GM23248 (cell line): ENCODE measurements at regions not wholly inside any gene's neighbourhood (a gene's known extent, or its start where the extent isn't known, plus 50 kb on each side); places are given as distances from the start of the nearest gene placed in this dataset.
"Not testable (repeated sequence)": the region's sequence is repeated elsewhere in the genome, so short reads cannot be mapped to it uniquely, and the experiment has no call there.

ENCODE experiments used
- DNase-seq: peaks from one replicate; pipeline ENCODE4 v3.0.0-alpha.2; 2015
- H2AFZ ChIP-seq: fragments of 200-600 bp; sonication (generic); 2 replicates; pipeline ENCODE4 v1.6.1; 2016; ENCODE audit warnings: antibody characterized with exemption
- H3F3A ChIP-seq: fragments of 200-600 bp; sonication (generic); 2 replicates; pipeline ENCODE4 v1.6.1; 2016; ENCODE audit warnings: mild to moderate bottlenecking, antibody characterized with exemption, mixed run types; ENCODE audit not compliant: insufficient read depth
- H3K27ac ChIP-seq: fragments of 200-600 bp; sonication (generic); 2 replicates; pipeline ENCODE4 v1.5.1; 2016; ENCODE audit warnings: mild to moderate bottlenecking
- H3K27me3 ChIP-seq: fragments of 200-600 bp; sonication (generic); replicated peaks from 2 replicates; pipeline ENCODE4 v1.6.1; 2016; ENCODE audit warnings: mild to moderate bottlenecking; ENCODE audit not compliant: insufficient read depth
- H3K36me3 ChIP-seq: fragments of 200-600 bp; sonication (generic); 2 replicates; pipeline ENCODE4 v1.6.1; 2016; ENCODE audit warnings: low read depth, mild to moderate bottlenecking
- H3K4me1 ChIP-seq: fragments of 200-600 bp; sonication (generic); 2 replicates; pipeline ENCODE4 v1.6.1; 2016; ENCODE audit warnings: mild to moderate bottlenecking; ENCODE audit not compliant: insufficient read depth
- H3K4me2 ChIP-seq: fragments of 200-600 bp; sonication (generic); one replicate; pipeline ENCODE4 v1.6.1; 2016; ENCODE audit warnings: mild to moderate bottlenecking; ENCODE audit not compliant: unreplicated experiment
- H3K4me3 ChIP-seq: fragments of 200-600 bp; sonication (generic); 2 replicates; pipeline ENCODE4 v1.5.1; 2016; ENCODE audit warnings: mild to moderate bottlenecking
- H3K79me2 ChIP-seq: fragments of 200-600 bp; sonication (generic); 2 replicates; pipeline ENCODE4 v1.6.1; 2016; ENCODE audit warnings: mild to moderate bottlenecking; ENCODE audit not compliant: insufficient read depth
- H3K9ac ChIP-seq: fragments of 200-600 bp; sonication (generic); 2 replicates; pipeline ENCODE4 v1.6.1; 2016; ENCODE audit warnings: mild to moderate bottlenecking
- H3K9me2 ChIP-seq: fragments of 200-600 bp; sonication (generic); 2 replicates; pipeline ENCODE4 v1.6.1; 2016; ENCODE audit warnings: mixed run types, mild to moderate bottlenecking, moderate library complexity; ENCODE audit not compliant: insufficient read depth
- H3K9me3 ChIP-seq: fragments of 200-600 bp; sonication (generic); one replicate; pipeline ENCODE4 v1.6.1; 2017; ENCODE audit warnings: low read depth
- H4K20me1 ChIP-seq: fragments of 200-600 bp; sonication (generic); 2 replicates; pipeline ENCODE4 v1.6.0; 2016; ENCODE audit not compliant: insufficient read depth
- EZH2 ChIP-seq: fragments of 200-600 bp; sonication (generic); IDR thresholded peaks from 2 replicates; pipeline ENCODE4 v1.6.1; 2018; ENCODE audit warnings: antibody characterized with exemption, mild to moderate bottlenecking; ENCODE audit not compliant: insufficient read depth, poor library complexity, severe bottlenecking
- EZH2phosphoT487 ChIP-seq: fragments of 200-600 bp; sonication (generic); IDR thresholded peaks from 2 replicates; pipeline ENCODE4 v1.6.1; 2018; ENCODE audit warnings: antibody characterized with exemption, moderate library complexity, mild to moderate bottlenecking, low read depth; ENCODE audit not compliant: insufficient read depth
- WGBS, 2 experiments: methylation state at CpG; one replicate each; pipeline ENCODE4 v1.1.6; 2015 to 2017; ENCODE audit warnings: low lambda C conversion rate in 2 of 2, low coverage in 1 of 2; ENCODE audit errors: missing lambda C conversion rate in 2 of 2; 5-methylcytosine and 5-hydroxymethylcytosine counted together
- in situ Hi-C: fragments of 300-500 bp; cut with MboI; formaldehyde crosslinking; loops from 2 replicates; pipeline ENCODE4 v1.15.0; 2020

GRCh38 chr12:25629341-25629740, 76.3 kb upstream of the LMNTD1 start:
- in situ Hi-C loops, result no loop called here
- no peak for DNase-seq
- 86 to 87% methylated on average over 3 of the region's 3 CpGs for WGBS, 2 experiments

GRCh38 chr12:25630735-25631515, 77.8 kb upstream of the LMNTD1 start:
- H3K27ac ChIP-seq, H3K9ac ChIP-seq, in situ Hi-C loops, H3K9me2 ChIP-seq, H3K4me1 ChIP-seq, H3K4me2 ChIP-seq, H3K79me2 ChIP-seq, H3K9me3 ChIP-seq, H3K27me3 ChIP-seq, H3F3A ChIP-seq, H3K4me3 ChIP-seq, H4K20me1 ChIP-seq, H2AFZ ChIP-seq, DNase-seq, H3K36me3 ChIP-seq: not testable (repeated sequence)
- WGBS, 2 experiments, result 89% methylated on average over 11 of the region's 11 CpGs

More at GRCh38 chr12:25629341-25629740, 76.3 kb upstream of the LMNTD1 start:
- Histone ChIP-seq H3K79me2 (no peaks in the 10 kb centered on the region), H3K27ac (no peak overlapping the region), H3K4me2 (no peak overlapping the region), H3K9me3 (no peaks in the 10 kb centered on the region), H3F3A (no peaks in the 10 kb centered on the region), H3K9ac (no peak overlapping the region), H3K36me3 (no peaks in the 10 kb centered on the region), H4K20me1 (no peaks in the 10 kb centered on the region), H3K27me3 (no peaks in the 10 kb centered on the region), H3K4me3 (no peak overlapping the region), H3K4me1 (peaks cover 3% of the 10 kb centered on the region; the same call in 1 of the 2 replicates), H3K9me2 (no peaks in the 10 kb centered on the region), H2AFZ (no peak overlapping the region)
- TF ChIP-seq EZH2phosphoT487, result no peak
- TF ChIP-seq EZH2, result no peak

DNA sequence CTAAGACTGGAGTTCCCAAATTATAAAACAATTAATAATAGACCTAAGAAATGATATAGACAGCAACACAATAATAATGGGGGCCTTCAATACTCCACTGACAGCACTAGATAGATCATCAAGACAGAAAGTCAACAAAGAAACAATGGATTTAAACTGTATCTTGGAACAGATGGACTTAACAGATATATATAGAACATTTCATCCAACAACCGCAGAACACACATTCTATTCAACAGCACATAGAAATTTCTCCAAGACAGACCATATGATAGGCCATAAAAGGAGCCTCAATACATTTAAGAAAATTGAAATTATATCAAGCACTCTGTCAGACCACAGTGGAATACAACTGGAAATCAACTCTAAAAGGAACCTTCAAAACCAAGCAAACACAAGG, 80.1 kb upstream of the LMNTD1 start:
- H4K20me1 ChIP-seq, H3K79me2 ChIP-seq, H3K36me3 ChIP-seq, H3F3A ChIP-seq, H3K9ac ChIP-seq, H3K4me1 ChIP-seq, H3K9me2 ChIP-seq, DNase-seq, H3K27me3 ChIP-seq, in situ Hi-C loops, H2AFZ ChIP-seq, H3K4me2 ChIP-seq, H3K27ac ChIP-seq, H3K4me3 ChIP-seq, H3K9me3 ChIP-seq: not testable (repeated sequence)
- WGBS, 2 experiments, result 94% methylated on average over 1 of the region's 1 CpG

GRCh38 chr12:25637752-25638151, 84.7 kb upstream of the LMNTD1 start:
- H3K27me3 ChIP-seq, result no peaks in the 10 kb centered on the region
- no peaks in the 10 kb centered on the region for H3K4me1 ChIP-seq
- H2AFZ ChIP-seq, result no peak overlapping the region
- H3K9me3 ChIP-seq, result no peaks in the 10 kb centered on the region
- no peaks in the 10 kb centered on the region for H3K9me2 ChIP-seq
- no peak overlapping the region for H3K4me2 ChIP-seq
- H3K9ac ChIP-seq, result no peak overlapping the region
- H3K79me2 ChIP-seq, result no peaks in the 10 kb centered on the region
- H3K27ac ChIP-seq, result no peak overlapping the region
- in situ Hi-C loops, result no loop called here
- no peaks in the 10 kb centered on the region for H4K20me1 ChIP-seq
- no peak overlapping the region for H3K4me3 ChIP-seq
- H3F3A ChIP-seq, result no peaks in the 10 kb centered on the region
- TF ChIP-seq EZH2phosphoT487 (no peak), EZH2 (no peak)
- no peaks in the 10 kb centered on the region for H3K36me3 ChIP-seq
- no peak for DNase-seq

GRCh38 chr12:25639406-25639805, 86.3 kb upstream of the LMNTD1 start:
- no peak overlapping the region for H3K4me2 ChIP-seq
- H4K20me1 ChIP-seq, result no peaks in the 10 kb centered on the region
- no peaks in the 10 kb centered on the region for H3K79me2 ChIP-seq
- H3K9me2 ChIP-seq, result no peaks in the 10 kb centered on the region
- H3K27ac ChIP-seq, result no peak overlapping the region
- H3F3A ChIP-seq, result no peaks in the 10 kb centered on the region
- in situ Hi-C loops, result no loop called here
- no peaks in the 10 kb centered on the region for H3K4me1 ChIP-seq
- no peak for DNase-seq
- WGBS, 2 experiments, result 94% methylated on average over 5 of the region's 5 CpGs
- no peak overlapping the region for H3K4me3 ChIP-seq
- no peaks in the 10 kb centered on the region for H3K27me3 ChIP-seq
- H3K9ac ChIP-seq, result no peak overlapping the region
- no peak overlapping the region for H2AFZ ChIP-seq
- H3K36me3 ChIP-seq, result no peaks in the 10 kb centered on the region
- TF ChIP-seq EZH2phosphoT487 (no peak), EZH2 (no peak)
- H3K9me3 ChIP-seq, result no peaks in the 10 kb centered on the region
